GM12878 (cell line): ENCODE measurements at regions not wholly inside any gene's neighbourhood (a gene's known extent, or its start where the extent isn't known, plus 50 kb on each side); places are given as distances from the start of the nearest gene placed in this dataset.

Experiments used
- ATAC-seq: fragments of 200-7000 bp; cut with Tn5 transposase; 3 replicates; pipeline ENCODE4 v1.9.1; 2020; ENCODE audit warnings: mild to moderate bottlenecking, moderate library complexity
- BruUV-seq: library from RNA; stranded (reverse); fragments of 400-500 nt; replicated peaks from 2 replicates; lab custom pipeline; 2021; lab: Mats Ljungman, UMichigan
- CTCF ChIA-PET: fragments of 300-600 bp; sonication (Branson Sonifier 250); formaldehyde crosslinking; extraction: SDS; loops from one replicate; lab custom pipeline; 2021; ENCODE audit warnings: inconsistent platforms; lab: Yijun Ruan, JAX
- POLR2A ChIA-PET: fragments of 350-600 bp; formaldehyde crosslinking; extraction: SDS; loops from one replicate; lab custom pipeline; 2021; ENCODE audit warnings: inconsistent platforms; lab: Charles Lee
- RAD21 ChIA-PET: fragments of 300-600 bp; sonication (Branson Sonifier 250); formaldehyde crosslinking; loops from one replicate; lab custom pipeline; 2023; ENCODE audit warnings: antibody characterized with exemption; ENCODE audit not compliant: unreplicated experiment; lab: Charles Lee
- SMC1A ChIA-PET: fragments of 300-600 bp; sonication (Branson Sonifier 250); formaldehyde crosslinking; loops from one replicate; lab custom pipeline; 2023; ENCODE audit not compliant: unreplicated experiment, uncharacterized antibody; lab: Charles Lee
- DNase-seq: peaks from one replicate; pipeline ENCODE4 v3.0.0-alpha.2; 2011; ENCODE audit warnings: low read depth, low spot score
- FAIRE-seq: peaks from 3 replicates; lab custom pipeline; 2011; peaks lifted over from hg19 to GRCh38; lab: Jason Lieb, UNC
- H2AFZ ChIP-seq: 2 replicates; pipeline ENCODE4 v1.6.0; 2011; ENCODE audit warnings: low read depth, low read length, control low read depth; ENCODE audit not compliant: control insufficient read depth
- H3K27ac ChIP-seq: 2 replicates; pipeline ENCODE4 v1.5.1; 2011; ENCODE audit warnings: control low read depth; ENCODE audit not compliant: control insufficient read depth, insufficient read depth
- H3K27me3 ChIP-seq, 2 experiments: replicated peaks in 1 of 2; 2 replicates each; pipeline versions ENCODE4 v1.6.0 to v1.6.1; 2011; ENCODE audit warnings: low read length in 1 of 2; ENCODE audit not compliant: control insufficient read depth in 2 of 2, insufficient read depth in 2 of 2
- H3K36me3 ChIP-seq, 2 experiments: 2 replicates each; pipeline ENCODE4 v1.5.1; 2011; ENCODE audit warnings: low read length in 1 of 2; ENCODE audit not compliant: control insufficient read depth in 2 of 2, insufficient read depth in 2 of 2
- H3K4me1 ChIP-seq: 2 replicates; pipeline ENCODE4 v1.6.1; 2011; ENCODE audit warnings: mild to moderate bottlenecking, low read length, moderate library complexity, mixed read lengths; ENCODE audit not compliant: control insufficient read depth, insufficient read depth
- H3K4me2 ChIP-seq: 2 replicates; pipeline ENCODE4 v1.6.0; 2011; ENCODE audit warnings: control low read depth; ENCODE audit not compliant: control insufficient read depth, insufficient read depth
- H3K4me3 ChIP-seq: fragments of 200-600 bp; sonication (generic); 2 replicates; pipeline ENCODE4 v1.5.1; 2016
- H3K79me2 ChIP-seq: 2 replicates; pipeline ENCODE4 v1.6.0; 2011; ENCODE audit warnings: low read length; ENCODE audit not compliant: control insufficient read depth, insufficient read depth
- H3K9ac ChIP-seq: 2 replicates; pipeline ENCODE4 v1.8.0; 2011; ENCODE audit warnings: low read length, control low read depth, mixed read lengths; ENCODE audit not compliant: control insufficient read depth, insufficient read depth
- H3K9me3 ChIP-seq: replicated peaks from 3 replicates; pipeline ENCODE4 v1.5.1; 2011; ENCODE audit warnings: mild to moderate bottlenecking, low read length; ENCODE audit not compliant: control insufficient read depth, insufficient read depth
- H4K20me1 ChIP-seq: 2 replicates; pipeline ENCODE4 v1.6.0; 2011; ENCODE audit not compliant: control insufficient read depth, insufficient read depth
- CEBPB ChIP-seq, 2 experiments: fragments of 150-350 bp in 1 of 2; IDR thresholded peaks; 2 replicates each; pipeline ENCODE4 v1.6.1; 2012 to 2014; ENCODE audit warnings: low read depth in 2 of 2, low read length in 2 of 2, borderline replicate concordance in 1 of 2, inconsistent platforms in 1 of 2
- GABPA ChIP-seq: IDR thresholded peaks from 2 replicates; pipeline ENCODE4 v1.6.1; 2014; ENCODE audit warnings: antibody characterized with exemption, low read depth, mild to moderate bottlenecking, inconsistent platforms
- HDAC6 ChIP-seq: fragments of 200-600 bp; sonication (generic); IDR thresholded peaks from one replicate; pipeline ENCODE4 v1.8.0; 2017; ENCODE audit warnings: antibody characterized with exemption; ENCODE audit not compliant: unreplicated experiment
- MEF2B ChIP-seq: fragments of 450-650 bp; IDR thresholded peaks from 2 replicates; pipeline ENCODE4 v1.6.1; 2018; ENCODE audit warnings: mild to moderate bottlenecking, moderate library complexity; ENCODE audit not compliant: partially characterized antibody, poor library complexity, severe bottlenecking
- MTA2 ChIP-seq: fragments of 450-650 bp; IDR thresholded peaks from 2 replicates; pipeline ENCODE4 v1.6.1; 2016; ENCODE audit warnings: low read depth, mild to moderate bottlenecking, moderate library complexity
- NFYB ChIP-seq: IDR thresholded peaks from 2 replicates; pipeline ENCODE4 v1.6.1; 2011; ENCODE audit warnings: low read depth, mild to moderate bottlenecking, low read length, improper control_type of control experiment, moderate library complexity; ENCODE audit not compliant: insufficient read depth
- RB1 ChIP-seq: fragments of 450-650 bp; formaldehyde crosslinking; IDR thresholded peaks from 2 replicates; pipeline ENCODE4 v1.6.1; 2017; ENCODE audit warnings: mild to moderate bottlenecking, borderline replicate concordance
- REST ChIP-seq: IDR thresholded peaks from 2 replicates; pipeline ENCODE4 v1.6.1; 2012; ENCODE audit warnings: mild to moderate bottlenecking, low read depth, low read length
- SMAD5 ChIP-seq: IDR thresholded peaks from 2 replicates; pipeline ENCODE4 v1.6.1; 2016; ENCODE audit warnings: antibody characterized with exemption, low read depth
- SMARCA5 ChIP-seq: fragments of 450-650 bp; IDR thresholded peaks from 2 replicates; pipeline ENCODE4 v1.6.1; 2017; ENCODE audit warnings: mild to moderate bottlenecking
- TBL1XR1 ChIP-seq: IDR thresholded peaks from 2 replicates; pipeline ENCODE4 v1.6.1; 2012; ENCODE audit warnings: low read depth, low read length, improper control_type of control experiment
- TCF12 ChIP-seq: IDR thresholded peaks from 2 replicates; pipeline ENCODE4 v1.6.1; 2011; ENCODE audit warnings: low read depth, mild to moderate bottlenecking, low read length
- WRNIP1 ChIP-seq: IDR thresholded peaks from 2 replicates; pipeline ENCODE4 v1.6.1; 2011; ENCODE audit warnings: low read depth, low read length, improper control_type of control experiment, borderline replicate concordance
- ZNF24 ChIP-seq: fragments of 450-650 bp; IDR thresholded peaks from 2 replicates; pipeline ENCODE4 v1.6.1; 2017; ENCODE audit warnings: antibody characterized with exemption, mild to moderate bottlenecking
- WGBS: methylation state at CpG from one replicate; pipeline ENCODE4 v1.1.6; 2016; ENCODE audit warnings: low lambda C conversion rate; ENCODE audit not compliant: insufficient replicate concordance, insufficient coverage; ENCODE audit errors: missing lambda C conversion rate; 5-methylcytosine and 5-hydroxymethylcytosine counted together
- in situ Hi-C: fragments of 300-500 bp; cut with MboI; formaldehyde crosslinking; loops from 9 replicates; pipeline ENCODE4 v1.14.3; 2018; ENCODE audit warnings: mixed read lengths
- intact Hi-C: fragments of 100-400 bp; cut with micrococcal nuclease; formaldehyde crosslinking; loops from one replicate; pipeline ENCODE4 v1.14.2; 2022; ENCODE audit not compliant: unreplicated experiment

- in situ Hi-C loops = no loop called here
- no peak overlapping the region for H3K9ac ChIP-seq
- ChIA-PET CTCF (interaction anchor here (0.8 to 1.0 kb wide), 2 partner anchors 9 to 23 kb away, joined by 3 to 6 read pairs; no protein-coding TSS in a partner anchor), POLR2A (interaction anchor here (0.9 kb wide), 1 partner anchor 24 kb away, joined by 3 read pairs; no protein-coding TSS in a partner anchor)
- WGBS = 34% methylated on average over 4 of the region's 4 CpGs
- H3K27me3 ChIP-seq = no peaks in the 10 kb centered on the region
- no peak for TF ChIP-seq MEF2B
- TF ChIP-seq TCF12 = no peak
- TF ChIP-seq HDAC6 = no peak
- TF ChIP-seq WRNIP1 = no peak
- TF ChIP-seq, all 136 proteins: peak for 0
- no peaks in the 10 kb centered on the region for H3K79me2 ChIP-seq
- H3K27ac ChIP-seq = no peak overlapping the region
- no peak overlapping the region for H3K4me3 ChIP-seq
- intact Hi-C loops = no loop called here
- no peak overlapping the region for H3K4me2 ChIP-seq
- DNase-seq (no peak), ATAC-seq (no peak), FAIRE-seq (no peak)
- H2AFZ ChIP-seq = no peak overlapping the region
- no TSS peak for BruUV-seq
- ChIA-PET RAD21 (interaction anchor here (0.9 to 1.1 kb wide), 2 partner anchors 11 to 28 kb away, joined by 3 read pairs; no protein-coding TSS in a partner anchor), SMC1A (interaction anchor here (0.7 to 2.0 kb wide), 21 partner anchors 9 to 208 kb away, joined by 3 to 8 read pairs (median 3); no protein-coding TSS in a partner anchor)
- H3K36me3 ChIP-seq = no peaks in the 10 kb centered on the region
- H3K9me3 ChIP-seq = no peaks in the 10 kb centered on the region
- H3K4me1 ChIP-seq = peaks cover 6% of the 10 kb centered on the region; the same call in 1 of the 2 replicates
- H4K20me1 ChIP-seq = no peaks in the 10 kb centered on the region
These were observed 94.2 kb upstream of the TAB2 start for GRCh38 chr6:149223120-149223903.

- Histone ChIP-seq H3K79me2 (no peaks in the 10 kb centered on the region), H3K36me3 (no peaks in the 10 kb centered on the region), H3K4me2 (no peak overlapping the region), H3K4me1 (no peaks in the 10 kb centered on the region), H3K4me3 (no peak overlapping the region), H3K27me3 (no peaks in the 10 kb centered on the region), H3K9ac (no peak overlapping the region), H4K20me1 (no peaks in the 10 kb centered on the region), H3K9me3 (no peaks in the 10 kb centered on the region), H2AFZ (no peak overlapping the region), H3K27ac (no peak overlapping the region)
- WGBS = 31% methylated on average over 2 of the region's 2 CpGs
- ChIA-PET SMC1A (interaction anchor here (1.0 to 2.0 kb wide), 16 partner anchors 8 to 208 kb away, joined by 3 to 8 read pairs (median 4); no protein-coding TSS in a partner anchor), CTCF (no interaction called here), POLR2A (no interaction called here), RAD21 (no interaction called here)
- ATAC-seq = no peak
- in situ Hi-C loops (no loop called here), intact Hi-C loops (no loop called here)
- no peak for FAIRE-seq
- no peak for DNase-seq
- no TSS peak for BruUV-seq
- TF ChIP-seq NFYB = no peak
- no peak for TF ChIP-seq SMAD5
- no peak for TF ChIP-seq TBL1XR1
- TF ChIP-seq TCF12 = no peak
- TF ChIP-seq MTA2 = no peak
- no peak for TF ChIP-seq REST
- no peak for TF ChIP-seq CEBPB (IDR thresholded peaks at IDR 0.05; ENCODE audit: borderline replicate concordance in 1 of 2, low read depth in 2 of 2, low read length in 2 of 2)
- no peak for TF ChIP-seq ZNF24
- no peak for TF ChIP-seq RB1
- TF ChIP-seq GABPA = no peak
- no peak for TF ChIP-seq SMARCA5
These were observed 93.6 kb upstream of the TAB2 start for GRCh38 chr6:149223904-149224351.
